ENCODE measurements at regions not wholly inside any gene's neighbourhood (a gene's known extent, or its start where the extent isn't known, plus 50 kb on each side); places are given as distances from the start of the nearest gene placed in this dataset.

- no peak for TF ChIP-seq CTCF (IDR thresholded peaks at IDR 0.05; ENCODE audit: extremely low read depth in 1 of 2, insufficient read depth in 1 of 2, low read depth in 1 of 2, low read length in 2 of 2)
- TF ChIP-seq POLR2AphosphoS5 (IDR thresholded peaks at IDR 0.05; ENCODE audit: insufficient read depth, low read depth, low read length), result no peak
- TF ChIP-seq MAX (IDR thresholded peaks at IDR 0.05; ENCODE audit: insufficient read depth, insufficient read length), result no peak
- no peak for TF ChIP-seq POLR2A (IDR thresholded peaks at IDR 0.05; ENCODE audit: low read depth, low read length)
- no peak for TF ChIP-seq MYC (IDR thresholded peaks at IDR 0.05; ENCODE audit: low read depth, low read length)
- no peak for TF ChIP-seq JUN (IDR thresholded peaks at IDR 0.05; ENCODE audit: borderline replicate concordance, insufficient read depth, insufficient read length, low read depth)
Measured at GRCh38 chr2:200092235-200092634, 136.9 kb downstream of the MAIP1 start.

Measured in endothelial cell of umbilical vein (primary cell).